Mucosa of descending colon (tissue), 3 donors: ENCODE measurements at regions not wholly inside any gene's neighbourhood (a gene's known extent, or its start where the extent isn't known, plus 50 kb on each side); places are given as distances from the start of the nearest gene placed in this dataset.
A peak's percentile ranks its signal among the peaks of the same experiment; 100 is the strongest.

Source experiments
- ATAC-seq: fragments of 200-7000 bp; cut with Tn5 transposase; one replicate; pipeline ENCODE4 v1.9.1; 2020; ENCODE audit warnings: mild to moderate bottlenecking, moderate library complexity
- DNase-seq, 3 donors: peaks; one replicate each; pipeline ENCODE4 v3.0.0-alpha.2; 2020
- H3K36me3 ChIP-seq: fragments of 200-600 bp; one replicate; pipeline ENCODE4 v1.8.0; 2021; ENCODE audit warnings: low read depth, mild to moderate bottlenecking
- H3K4me1 ChIP-seq: fragments of 200-600 bp; one replicate; pipeline ENCODE4 v1.8.0; 2021; ENCODE audit warnings: low read depth, mild to moderate bottlenecking
- H3K4me3 ChIP-seq: fragments of 200-600 bp; one replicate; pipeline ENCODE4 v1.8.0; 2021; ENCODE audit warnings: mild to moderate bottlenecking
- H3K9me3 ChIP-seq: fragments of 200-600 bp; one replicate; pipeline ENCODE4 v1.8.0; 2021; ENCODE audit warnings: mild to moderate bottlenecking
- CTCF ChIP-seq: fragments of 200-600 bp; IDR thresholded peaks from one replicate; pipeline ENCODE4 v1.8.0; 2022; ENCODE audit warnings: antibody characterized with exemption, mild to moderate bottlenecking
- intact Hi-C, 2 donors: fragments of 100-400 bp; cut with DNase I in 1 of 2; cut with micrococcal nuclease in 1 of 2; formaldehyde crosslinking; loops; one replicate each; pipeline versions ENCODE4 v1.11.0 to v1.11.1; 2022; cut with DNase I, micrococcal nuclease
- donor health status: DM: no; HTN: no; CAD: no; lungs with moderate emphysema.
- donor health status: DM: no; HTN: no; CAD: no.
- donor health status: DM: no; HTN: yes; CAD: no.

DNA sequence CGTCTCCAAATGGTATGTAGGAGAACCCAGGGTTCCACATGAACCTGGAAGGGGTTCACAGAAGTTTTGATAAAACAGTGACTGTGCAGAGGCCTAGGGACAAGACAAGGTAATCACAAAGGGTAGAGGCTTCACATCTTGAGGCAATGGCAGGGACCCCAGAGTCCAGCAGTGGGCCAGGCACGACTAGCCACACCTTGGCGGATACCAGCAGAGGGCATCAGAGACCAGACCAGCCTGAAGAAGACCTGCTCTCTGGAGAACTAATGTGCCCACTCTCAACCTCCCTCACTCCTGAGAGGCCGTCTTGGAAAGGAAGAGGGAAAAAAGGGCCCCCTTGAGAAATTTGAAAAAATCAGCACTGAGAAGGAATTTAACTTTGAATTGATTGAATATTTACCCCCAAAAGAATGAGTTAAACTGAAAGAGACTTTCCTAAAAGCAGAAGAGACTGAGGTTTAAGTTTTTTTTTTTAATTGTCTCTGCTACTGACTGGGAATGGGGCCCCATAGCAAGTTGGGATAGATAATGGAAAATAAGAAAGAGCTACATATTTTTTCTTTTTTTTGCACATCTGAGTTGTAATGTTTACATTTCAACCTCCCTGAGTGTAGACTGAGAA lies 243.8 kb upstream of the JADE1 start:
- H3K9me3 ChIP-seq, result no peaks in the 10 kb centered on the region
- peak; percentile 55 for ATAC-seq
- intact Hi-C loops, result loop anchor here in 1 of 2 donors (5.0 to 10.0 kb wide), 2 partner anchors 239 to 297 kb away; partner anchors contain the start of gene JADE1
- DNase-seq, result peak in 2 of 3 donors; percentile 65 to 72
- H3K36me3 ChIP-seq, result no peaks in the 10 kb centered on the region
- H3K4me1 ChIP-seq, result no peaks in the 10 kb centered on the region
- no peak overlapping the region for H3K4me3 ChIP-seq
- no peak for TF ChIP-seq CTCF

DNA sequence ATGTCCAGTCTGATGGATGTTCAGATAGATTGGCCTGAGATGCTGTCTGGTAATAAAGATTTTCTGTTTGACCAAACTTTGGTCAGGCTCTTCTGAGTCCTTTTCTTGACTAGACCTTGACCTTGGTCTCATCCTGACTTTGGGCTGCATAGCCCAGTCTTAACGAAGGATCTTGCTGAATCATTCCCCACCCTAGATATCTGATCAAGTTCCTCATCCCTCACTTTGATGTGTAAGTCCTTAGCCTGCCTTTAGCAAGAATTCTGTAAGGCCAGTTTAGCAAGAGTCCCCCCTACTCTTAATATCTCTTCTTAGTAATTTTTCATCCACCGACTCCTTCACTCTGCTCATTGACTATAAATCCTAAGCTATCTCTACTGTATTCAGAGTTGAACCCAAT lies 244.4 kb upstream of the JADE1 start:
- intact Hi-C loops, result loop anchor here in 1 of 2 donors (5.0 to 10.0 kb wide), 2 partner anchors 240 to 297 kb away; partner anchors contain the start of gene JADE1
- no peak overlapping the region for H3K4me3 ChIP-seq

DNA sequence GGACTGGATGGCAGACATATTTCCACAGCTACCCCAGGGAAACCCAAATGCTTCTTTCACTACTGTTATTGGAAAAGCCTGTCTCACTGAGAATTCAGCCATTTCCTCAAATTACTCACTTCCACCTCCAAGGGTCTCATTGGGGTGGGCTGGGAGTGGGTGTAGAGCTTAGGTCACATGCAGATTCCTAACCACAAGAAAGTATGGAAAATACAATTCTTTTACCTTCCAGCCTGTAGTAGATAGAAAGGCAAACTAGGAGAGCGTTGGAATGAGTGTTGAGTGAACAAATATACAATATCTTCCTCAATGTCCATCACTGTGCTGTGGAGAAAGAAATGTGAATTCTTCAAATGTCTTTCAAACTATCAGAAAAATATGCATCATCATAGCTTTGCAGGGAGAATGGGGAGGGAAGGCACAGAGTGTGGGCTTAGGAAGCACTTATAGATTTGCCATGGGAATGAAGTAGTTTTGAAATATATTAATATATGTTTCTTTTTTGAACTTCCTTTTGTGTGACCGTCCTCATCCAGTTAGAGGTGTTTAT lies 245.3 kb upstream of the JADE1 start:
- Histone ChIP-seq H3K36me3 (no peaks in the 10 kb centered on the region), H3K9me3 (no peaks in the 10 kb centered on the region), H3K4me3 (no peak overlapping the region), H3K4me1 (no peaks in the 10 kb centered on the region)
- TF ChIP-seq CTCF, result no peak
- no peak for DNase-seq
- ATAC-seq, result no peak
- intact Hi-C loops, result loop anchor here in 1 of 2 donors (10.0 kb wide), 1 partner anchor 241 kb away; the partner anchor contains the start of gene JADE1

More for the DNA sequence above, 244.4 kb upstream of the JADE1 start:
- Histone ChIP-seq H3K36me3 (no peaks in the 10 kb centered on the region), H3K9me3 (no peaks in the 10 kb centered on the region), H3K4me1 (no peaks in the 10 kb centered on the region)
- DNase-seq (no peak), ATAC-seq (no peak)
- no peak for TF ChIP-seq CTCF

- H3K4me3 ChIP-seq, result no peak overlapping the region
- H3K36me3 ChIP-seq, result no peaks in the 10 kb centered on the region
- DNase-seq (peak in 1 of 3 donors; percentile 20), ATAC-seq (peak; percentile 89)
- no peaks in the 10 kb centered on the region for H3K9me3 ChIP-seq
- TF ChIP-seq CTCF, result no peak
- H3K4me1 ChIP-seq, result no peaks in the 10 kb centered on the region
- intact Hi-C loops, result loop anchor here in 1 of 2 donors (10.0 kb wide), 1 partner anchor 244 kb away; the partner anchor contains the start of gene JADE1
These were observed 248.6 kb upstream of the JADE1 start for GRCh38 chr4:128560754-128561495.

DNA sequence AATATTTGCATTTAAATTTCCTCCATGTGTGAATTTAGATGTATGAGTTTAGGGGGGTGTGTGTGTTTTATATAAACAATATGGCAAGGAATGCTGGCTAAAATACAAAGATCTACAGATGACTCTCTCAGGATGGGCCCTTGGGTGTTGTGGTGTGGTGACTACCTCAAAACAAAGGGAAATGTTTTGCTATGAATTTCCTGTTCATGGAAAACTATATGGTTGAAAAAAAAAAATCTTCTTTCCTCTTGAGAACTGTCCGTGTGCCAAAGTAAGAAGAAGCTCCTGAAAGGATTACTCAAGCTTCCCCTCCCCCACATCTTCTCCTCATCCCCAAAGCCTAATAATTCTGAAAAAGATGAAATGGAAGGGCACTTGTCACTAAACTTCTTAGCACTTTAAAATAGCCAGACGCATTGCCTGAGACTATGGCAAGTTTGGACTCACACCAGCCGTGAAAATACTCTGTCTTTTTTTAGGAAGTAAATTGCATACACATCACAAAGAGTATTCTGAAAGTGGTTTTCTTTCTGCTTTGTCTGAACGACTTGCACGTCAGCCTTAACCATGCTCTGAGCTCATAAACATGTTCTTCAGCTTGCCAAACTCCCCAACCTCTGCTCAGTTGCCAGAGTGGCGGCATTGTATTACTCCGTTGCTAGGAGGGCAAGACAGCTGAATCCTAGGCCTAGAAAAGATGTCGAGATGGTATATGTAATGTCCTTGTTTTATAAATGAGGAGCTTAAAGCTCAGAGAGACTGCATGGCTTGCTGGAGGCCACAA lies 250.4 kb upstream of the JADE1 start:
- peaks cover 2% of the 10 kb centered on the region for H3K4me1 ChIP-seq
- intact Hi-C loops, result no loop called here
- H3K9me3 ChIP-seq, result no peaks in the 10 kb centered on the region
- no peak overlapping the region for H3K4me3 ChIP-seq
- no peak for TF ChIP-seq CTCF
- H3K36me3 ChIP-seq, result no peaks in the 10 kb centered on the region
- peak; percentile 15 for ATAC-seq
- no peak for DNase-seq
